ENCODE measurements at regions not wholly inside any gene's neighbourhood (a gene's known extent, or its start where the extent isn't known, plus 50 kb on each side); places are given as distances from the start of the nearest gene placed in this dataset.

GRCh38 chr17:6241996-6242395, 171.8 kb downstream of the WSCD1 start:
- H3K27ac ChIP-seq: no peak overlapping the region
- no peaks in the 10 kb centered on the region for H3K4me1 ChIP-seq
- no peak for DNase-seq
- H3K4me3 ChIP-seq (replicated peaks in 1 of 3): no peak overlapping the region
- WGBS, 2 donors: 67 to 81% methylated on average over 1 to 4 of the region's 4 CpGs
- no peaks in the 10 kb centered on the region for H3K9me3 ChIP-seq
- TF ChIP-seq POLR2A (IDR thresholded peaks at IDR 0.05) (no peak), CTCF (IDR thresholded peaks at IDR 0.05) (no peak)
- intact Hi-C loops (cut with DNase I): no loop called here
- no peaks in the 10 kb centered on the region for H3K27me3 ChIP-seq
- H3K36me3 ChIP-seq: no peaks in the 10 kb centered on the region

DNA sequence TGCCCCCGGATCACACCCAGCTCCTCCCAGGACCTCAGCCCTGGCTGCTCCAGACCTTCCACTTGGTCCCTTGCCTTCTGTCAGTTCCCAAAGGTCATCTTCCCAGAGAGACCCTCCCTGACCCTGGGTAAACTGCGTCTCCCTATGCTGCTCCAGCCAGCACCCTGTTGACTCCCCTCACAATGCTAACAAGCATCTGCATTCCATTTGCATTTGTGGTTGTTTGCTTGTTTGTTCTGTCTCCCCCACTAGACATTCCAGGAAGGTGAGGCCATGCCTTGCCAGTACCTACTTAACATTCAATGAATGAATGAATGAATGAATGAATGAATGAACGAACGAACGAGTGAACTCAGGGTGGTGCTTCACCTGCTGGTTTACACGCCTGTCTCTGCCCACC, 171.2 kb downstream of the WSCD1 start:
- no peaks in the 10 kb centered on the region for H3K36me3 ChIP-seq
- intact Hi-C loops (cut with DNase I): no loop called here
- TF ChIP-seq POLR2A (IDR thresholded peaks at IDR 0.05): no peak
- no peak for TF ChIP-seq CTCF (IDR thresholded peaks at IDR 0.05)

GRCh38 chr17:6240601-6241000, 170.4 kb downstream of the WSCD1 start:
- Histone ChIP-seq H3K27me3 (no peaks in the 10 kb centered on the region), H3K4me1 (no peaks in the 10 kb centered on the region), H3K27ac (no peak overlapping the region), H3K4me3 (replicated peaks in 1 of 3) (no peak overlapping the region), H3K36me3 (no peaks in the 10 kb centered on the region), H3K9me3 (no peaks in the 10 kb centered on the region)
- no peak for DNase-seq
- WGBS, 2 donors: 72 to 74% methylated on average over 10 of the region's 10 CpGs
- no peak for TF ChIP-seq POLR2A (IDR thresholded peaks at IDR 0.05)
- no peak for TF ChIP-seq CTCF (IDR thresholded peaks at IDR 0.05)
- intact Hi-C loops (cut with DNase I): no loop called here

More for the DNA sequence above, 171.2 kb downstream of the WSCD1 start:
- Histone ChIP-seq H3K4me1 (no peaks in the 10 kb centered on the region), H3K9me3 (no peaks in the 10 kb centered on the region), H3K27ac (no peak overlapping the region), H3K27me3 (no peaks in the 10 kb centered on the region), H3K4me3 (replicated peaks in 1 of 3) (no peak overlapping the region)
- 64 to 66% methylated on average over 6 of the region's 6 CpGs for WGBS, 2 donors
- no peak for DNase-seq

- no peak overlapping the region for H3K27ac ChIP-seq
- no peaks in the 10 kb centered on the region for H3K27me3 ChIP-seq
- H3K36me3 ChIP-seq: no peaks in the 10 kb centered on the region
- DNase-seq: no peak
- TF ChIP-seq POLR2A (IDR thresholded peaks at IDR 0.05) (no peak), CTCF (IDR thresholded peaks at IDR 0.05) (no peak)
- 83 to 87% methylated on average over 3 of the region's 3 CpGs for WGBS, 2 donors
- H3K9me3 ChIP-seq: no peaks in the 10 kb centered on the region
- H3K4me1 ChIP-seq: no peaks in the 10 kb centered on the region
- H3K4me3 ChIP-seq (replicated peaks in 1 of 3): no peak overlapping the region
- intact Hi-C loops (cut with DNase I): no loop called here
Observed at GRCh38 chr17:6240001-6240400, 169.8 kb downstream of the WSCD1 start.

- WGBS, 2 donors: 55 to 63% methylated on average over 9 to 10 of the region's 10 CpGs
- intact Hi-C loops (cut with DNase I): no loop called here
- DNase-seq: no peak
- Histone ChIP-seq H3K36me3 (no peaks in the 10 kb centered on the region), H3K27me3 (no peaks in the 10 kb centered on the region), H3K9me3 (no peaks in the 10 kb centered on the region), H3K4me1 (no peaks in the 10 kb centered on the region), H3K27ac (no peak overlapping the region), H3K4me3 (replicated peaks in 1 of 3) (no peak overlapping the region)
- TF ChIP-seq CTCF (IDR thresholded peaks at IDR 0.05): no peak
- TF ChIP-seq POLR2A (IDR thresholded peaks at IDR 0.05): no peak
Observed at GRCh38 chr17:6239241-6239798, 169.1 kb downstream of the WSCD1 start.

Measured in thyroid gland (tissue), 4 donors.